ENCODE measurements at regions not wholly inside any gene's neighbourhood (a gene's known extent, or its start where the extent isn't known, plus 50 kb on each side); places are given as distances from the start of the nearest gene placed in this dataset.

GRCh38 chr2:155841442-155841841, 491.1 kb downstream of the NR4A2 start:
- CTCF ChIA-PET, result no interaction called here
- H3K27ac ChIP-seq (ENCODE audit: extremely low read depth, low read depth, low read length), result no peak overlapping the region
- H3K4me1 ChIP-seq (ENCODE audit: control insufficient read depth, insufficient read depth, low read length), result no peaks in the 10 kb centered on the region
- H3K9me3 ChIP-seq (ENCODE audit: control insufficient read depth, insufficient read depth, low read depth, low read length), result no peaks in the 10 kb centered on the region
- POLR2A ChIA-PET, result no interaction called here
- no peak overlapping the region for H3K4me3 ChIP-seq (ENCODE audit: low read depth, low read length)
- TF ChIP-seq ZNF707 (tag by site-specific recombination; IDR thresholded peaks at IDR 0.05) (no peak), ZFP41 (tag by site-specific recombination; IDR thresholded peaks at IDR 0.05; ENCODE audit: borderline replicate concordance) (no peak), BCL11A (tag by site-specific recombination; IDR thresholded peaks at IDR 0.05; ENCODE audit: low read depth) (no peak), ZBTB10 (tag by site-specific recombination; IDR thresholded peaks at IDR 0.05) (no peak), ZNF362 (tag by site-specific recombination; IDR thresholded peaks at IDR 0.05) (no peak), ZNF202 (tag by site-specific recombination; IDR thresholded peaks at IDR 0.05; ENCODE audit: borderline replicate concordance) (no peak), ZNF639 (tag by site-specific recombination; IDR thresholded peaks at IDR 0.05) (no peak), KLF9 (tag by site-specific recombination; IDR thresholded peaks at IDR 0.05; ENCODE audit: low read depth) (no peak), ZBTB1 (tag by site-specific recombination; IDR thresholded peaks at IDR 0.05) (no peak), ZNF692 (tag by site-specific recombination; IDR thresholded peaks at IDR 0.05) (no peak), ZNF146 (tag by site-specific recombination; IDR thresholded peaks at IDR 0.05) (no peak), ZSCAN30 (tag by site-specific recombination; IDR thresholded peaks at IDR 0.05) (no peak), ZNF501 (tag by site-specific recombination; IDR thresholded peaks at IDR 0.05) (no peak), KLF8 (tag by site-specific recombination; IDR thresholded peaks at IDR 0.05) (no peak), ZBTB49 (tag by site-specific recombination; IDR thresholded peaks at IDR 0.05; ENCODE audit: low read depth) (no peak), GLIS1 (tag by site-specific recombination; IDR thresholded peaks at IDR 0.05) (no peak), ZSCAN18 (tag by site-specific recombination; IDR thresholded peaks at IDR 0.05) (no peak)
- no peaks in the 10 kb centered on the region for H3K36me3 ChIP-seq (ENCODE audit: control insufficient read depth in 2 of 2, insufficient read depth in 1 of 2, low read length in 2 of 2)
